HG02943 (cell line): ENCODE measurements at regions not wholly inside any gene's neighbourhood (a gene's known extent, or its start where the extent isn't known, plus 50 kb on each side); places are given as distances from the start of the nearest gene placed in this dataset.
"Not testable (repeated sequence)": the region's sequence is repeated elsewhere in the genome, so short reads cannot be mapped to it uniquely, and the experiment has no call there.

Experiments used
- ATAC-seq: cut with Tn5 transposase; IDR thresholded peaks from one replicate; pipeline ENCODE4 v1.9.1; 2021; ENCODE audit warnings: mild to moderate bottlenecking, low read depth, moderate library complexity; ENCODE audit not compliant: unreplicated experiment

GRCh38 chr3:104273046-104273649, 1093.6 kb upstream of the ALCAM start:
- ATAC-seq, result no peak

- ATAC-seq, result no peak
These were observed 1091.5 kb upstream of the ALCAM start for GRCh38 chr3:104275199-104275598.

GRCh38 chr3:104279617-104280016, 1087.1 kb upstream of the ALCAM start:
- no peak for ATAC-seq

- no peak for ATAC-seq
These were observed 1085.0 kb upstream of the ALCAM start for GRCh38 chr3:104281713-104282112.

GRCh38 chr3:104286645-104287044, 1080.1 kb upstream of the ALCAM start:
- ATAC-seq, result no peak

- peak; percentile 63 for ATAC-seq
These were observed 1075.3 kb upstream of the ALCAM start for GRCh38 chr3:104291437-104291851.

GRCh38 chr3:104291878-104292277, 1074.8 kb upstream of the ALCAM start:
- ATAC-seq, result peak; percentile 23

- ATAC-seq, result no peak
These were observed 1069.1 kb upstream of the ALCAM start for GRCh38 chr3:104297617-104298016.

GRCh38 chr3:104298662-104299061, 1068.0 kb upstream of the ALCAM start:
- no peak for ATAC-seq

GRCh38 chr3:104316118-104316517, 1050.6 kb upstream of the ALCAM start:
- ATAC-seq, result no peak

GRCh38 chr3:104323226-104323625, 1043.5 kb upstream of the ALCAM start:
- no peak for ATAC-seq

GRCh38 chr3:104347291-104347690, 1019.4 kb upstream of the ALCAM start:
- no peak for ATAC-seq

GRCh38 chr3:104349836-104350235, 1016.9 kb upstream of the ALCAM start:
- no peak for ATAC-seq

GRCh38 chr3:104353951-104354350, 1012.8 kb upstream of the ALCAM start:
- no peak for ATAC-seq

GRCh38 chr3:104359546-104359945, 1007.2 kb upstream of the ALCAM start:
- ATAC-seq, result no peak

GRCh38 chr3:104360038-104360437, 1006.7 kb upstream of the ALCAM start:
- no peak for ATAC-seq

GRCh38 chr3:104361748-104362147, 1005.0 kb upstream of the ALCAM start:
- ATAC-seq, result not testable (repeated sequence)

- no peak for ATAC-seq
These were observed 1004.4 kb upstream of the ALCAM start for GRCh38 chr3:104362319-104362718.

- no peak for ATAC-seq
These were observed 999.7 kb upstream of the ALCAM start for GRCh38 chr3:104367000-104367399.

- no peak for ATAC-seq
These were observed 997.9 kb upstream of the ALCAM start for GRCh38 chr3:104368760-104369159.

- ATAC-seq, result no peak
These were observed 981.3 kb upstream of the ALCAM start for GRCh38 chr3:104385421-104385820.

GRCh38 chr3:104388619-104389018, 978.1 kb upstream of the ALCAM start:
- ATAC-seq, result no peak

GRCh38 chr3:104392327-104392726, 974.4 kb upstream of the ALCAM start:
- ATAC-seq, result no peak
